ENCODE measurements at regions not wholly inside any gene's neighbourhood (a gene's known extent, or its start where the extent isn't known, plus 50 kb on each side); places are given as distances from the start of the nearest gene placed in this dataset.

- TF ChIP-seq, protein P1, sequence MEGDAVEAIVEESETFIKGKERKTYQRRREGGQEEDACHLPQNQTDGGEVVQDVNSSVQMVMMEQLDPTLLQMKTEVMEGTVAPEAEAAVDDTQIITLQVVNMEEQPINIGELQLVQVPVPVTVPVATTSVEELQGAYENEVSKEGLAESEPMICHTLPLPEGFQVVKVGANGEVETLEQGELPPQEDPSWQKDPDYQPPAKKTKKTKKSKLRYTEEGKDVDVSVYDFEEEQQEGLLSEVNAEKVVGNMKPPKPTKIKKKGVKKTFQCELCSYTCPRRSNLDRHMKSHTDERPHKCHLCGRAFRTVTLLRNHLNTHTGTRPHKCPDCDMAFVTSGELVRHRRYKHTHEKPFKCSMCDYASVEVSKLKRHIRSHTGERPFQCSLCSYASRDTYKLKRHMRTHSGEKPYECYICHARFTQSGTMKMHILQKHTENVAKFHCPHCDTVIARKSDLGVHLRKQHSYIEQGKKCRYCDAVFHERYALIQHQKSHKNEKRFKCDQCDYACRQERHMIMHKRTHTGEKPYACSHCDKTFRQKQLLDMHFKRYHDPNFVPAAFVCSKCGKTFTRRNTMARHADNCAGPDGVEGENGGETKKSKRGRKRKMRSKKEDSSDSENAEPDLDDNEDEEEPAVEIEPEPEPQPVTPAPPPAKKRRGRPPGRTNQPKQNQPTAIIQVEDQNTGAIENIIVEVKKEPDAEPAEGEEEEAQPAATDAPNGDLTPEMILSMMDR (CRISPR knock-in tag; IDR thresholded peaks at IDR 0.05) = no peak
- TF ChIP-seq, protein P2, sequence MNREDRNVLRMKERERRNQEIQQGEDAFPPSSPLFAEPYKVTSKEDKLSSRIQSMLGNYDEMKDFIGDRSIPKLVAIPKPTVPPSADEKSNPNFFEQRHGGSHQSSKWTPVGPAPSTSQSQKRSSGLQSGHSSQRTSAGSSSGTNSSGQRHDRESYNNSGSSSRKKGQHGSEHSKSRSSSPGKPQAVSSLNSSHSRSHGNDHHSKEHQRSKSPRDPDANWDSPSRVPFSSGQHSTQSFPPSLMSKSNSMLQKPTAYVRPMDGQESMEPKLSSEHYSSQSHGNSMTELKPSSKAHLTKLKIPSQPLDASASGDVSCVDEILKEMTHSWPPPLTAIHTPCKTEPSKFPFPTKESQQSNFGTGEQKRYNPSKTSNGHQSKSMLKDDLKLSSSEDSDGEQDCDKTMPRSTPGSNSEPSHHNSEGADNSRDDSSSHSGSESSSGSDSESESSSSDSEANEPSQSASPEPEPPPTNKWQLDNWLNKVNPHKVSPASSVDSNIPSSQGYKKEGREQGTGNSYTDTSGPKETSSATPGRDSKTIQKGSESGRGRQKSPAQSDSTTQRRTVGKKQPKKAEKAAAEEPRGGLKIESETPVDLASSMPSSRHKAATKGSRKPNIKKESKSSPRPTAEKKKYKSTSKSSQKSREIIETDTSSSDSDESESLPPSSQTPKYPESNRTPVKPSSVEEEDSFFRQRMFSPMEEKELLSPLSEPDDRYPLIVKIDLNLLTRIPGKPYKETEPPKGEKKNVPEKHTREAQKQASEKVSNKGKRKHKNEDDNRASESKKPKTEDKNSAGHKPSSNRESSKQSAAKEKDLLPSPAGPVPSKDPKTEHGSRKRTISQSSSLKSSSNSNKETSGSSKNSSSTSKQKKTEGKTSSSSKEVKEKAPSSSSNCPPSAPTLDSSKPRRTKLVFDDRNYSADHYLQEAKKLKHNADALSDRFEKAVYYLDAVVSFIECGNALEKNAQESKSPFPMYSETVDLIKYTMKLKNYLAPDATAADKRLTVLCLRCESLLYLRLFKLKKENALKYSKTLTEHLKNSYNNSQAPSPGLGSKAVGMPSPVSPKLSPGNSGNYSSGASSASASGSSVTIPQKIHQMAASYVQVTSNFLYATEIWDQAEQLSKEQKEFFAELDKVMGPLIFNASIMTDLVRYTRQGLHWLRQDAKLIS (CRISPR knock-in tag; IDR thresholded peaks at IDR 0.05) = no peak
- TF ChIP-seq MXI1 (IDR thresholded peaks at IDR 0.05; ENCODE audit: borderline replicate concordance, low read depth, low read length) (no peak), ZBED4 (CRISPR knock-in tag; IDR thresholded peaks at IDR 0.05; ENCODE audit: borderline replicate concordance) (no peak)
These were observed 296.4 kb downstream of the ACTL7B start for GRCh38 chr9:108559432-108559831.

Data from HepG2 (cell line).